ENCODE measurements at regions not wholly inside any gene's neighbourhood (a gene's known extent, or its start where the extent isn't known, plus 50 kb on each side); places are given as distances from the start of the nearest gene placed in this dataset.

- no peak for TF ChIP-seq CTCF (IDR thresholded peaks at IDR 0.05; ENCODE audit: unreplicated experiment)
- H3K27me3 Mint-ChIP-seq (ENCODE audit: low read depth), result peaks cover 32% of the 10 kb centered on the region
- H3K36me3 Mint-ChIP-seq, result no peaks in the 10 kb centered on the region
- no peaks in the 10 kb centered on the region for H3K9me3 Mint-ChIP-seq
- no peaks in the 10 kb centered on the region for H3K4me1 Mint-ChIP-seq
- no peak overlapping the region for H3K4me3 Mint-ChIP-seq
- DNase-seq (ENCODE audit: low spot score in 2 of 2, unreplicated experiment in 2 of 2), result no peak
- no peak overlapping the region for H3K27ac Mint-ChIP-seq
Measured at GRCh38 chr6:40930555-40930954, 108.5 kb downstream of the UNC5CL start.

GRCh38 chr6:40930045-40930444 is 109.0 kb downstream of the UNC5CL start:
- H3K27ac Mint-ChIP-seq, result no peak overlapping the region
- no peaks in the 10 kb centered on the region for H3K4me1 Mint-ChIP-seq
- H3K27me3 Mint-ChIP-seq (ENCODE audit: low read depth), result peaks cover 32% of the 10 kb centered on the region
- no peak for TF ChIP-seq CTCF (IDR thresholded peaks at IDR 0.05; ENCODE audit: unreplicated experiment)
- H3K4me3 Mint-ChIP-seq, result no peak overlapping the region
- no peaks in the 10 kb centered on the region for H3K9me3 Mint-ChIP-seq
- no peaks in the 10 kb centered on the region for H3K36me3 Mint-ChIP-seq
- no peak for DNase-seq (ENCODE audit: low spot score in 2 of 2, unreplicated experiment in 2 of 2)

- no peaks in the 10 kb centered on the region for H3K36me3 Mint-ChIP-seq
- no peak for DNase-seq (ENCODE audit: low spot score in 2 of 2, unreplicated experiment in 2 of 2)
- H3K4me1 Mint-ChIP-seq, result no peaks in the 10 kb centered on the region
- no peaks in the 10 kb centered on the region for H3K9me3 Mint-ChIP-seq
- no peak overlapping the region for H3K4me3 Mint-ChIP-seq
- TF ChIP-seq CTCF (IDR thresholded peaks at IDR 0.05; ENCODE audit: unreplicated experiment), result no peak
- H3K27me3 Mint-ChIP-seq (ENCODE audit: low read depth), result peaks cover 30% of the 10 kb centered on the region
- H3K27ac Mint-ChIP-seq, result no peak overlapping the region
Measured at GRCh38 chr6:40929176-40929575, 109.8 kb downstream of the UNC5CL start.

- Mint-ChIP-seq H3K36me3 (no peaks in the 10 kb centered on the region), H3K9me3 (no peaks in the 10 kb centered on the region), H3K27ac (no peak overlapping the region), H3K4me3 (no peak overlapping the region), H3K4me1 (no peaks in the 10 kb centered on the region), H3K27me3 (ENCODE audit: low read depth) (peaks cover 30% of the 10 kb centered on the region)
- TF ChIP-seq CTCF (IDR thresholded peaks at IDR 0.05; ENCODE audit: unreplicated experiment), result no peak
- DNase-seq (ENCODE audit: low spot score in 2 of 2, unreplicated experiment in 2 of 2), result no peak
Measured at GRCh38 chr6:40928763-40929162, 110.3 kb downstream of the UNC5CL start.

DNA sequence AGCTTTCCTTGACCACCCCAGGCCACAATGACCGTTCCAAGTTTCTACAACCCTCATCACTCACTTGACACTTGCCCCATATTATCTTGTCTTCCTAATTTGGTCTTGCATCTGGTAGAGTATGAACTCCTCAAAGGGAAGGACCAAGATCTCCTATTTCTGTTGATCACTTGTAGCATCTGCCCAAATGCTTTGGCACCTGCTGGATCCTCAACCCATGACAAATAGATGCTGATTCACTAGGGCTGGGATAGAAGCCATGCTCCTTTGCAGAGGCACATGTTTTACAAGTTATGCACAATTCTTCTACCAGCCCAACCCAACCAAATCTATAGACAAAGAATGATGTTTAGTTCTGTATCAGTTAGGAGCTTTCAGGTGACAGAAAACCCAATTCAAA is 110.7 kb downstream of the UNC5CL start:
- DNase-seq (ENCODE audit: low spot score in 2 of 2, unreplicated experiment in 2 of 2), result no peak
- Mint-ChIP-seq H3K9me3 (no peaks in the 10 kb centered on the region), H3K27me3 (ENCODE audit: low read depth) (peaks cover 30% of the 10 kb centered on the region), H3K36me3 (no peaks in the 10 kb centered on the region), H3K27ac (no peak overlapping the region), H3K4me1 (no peaks in the 10 kb centered on the region), H3K4me3 (no peak overlapping the region)
- TF ChIP-seq CTCF (IDR thresholded peaks at IDR 0.05; ENCODE audit: unreplicated experiment), result no peak

DNA sequence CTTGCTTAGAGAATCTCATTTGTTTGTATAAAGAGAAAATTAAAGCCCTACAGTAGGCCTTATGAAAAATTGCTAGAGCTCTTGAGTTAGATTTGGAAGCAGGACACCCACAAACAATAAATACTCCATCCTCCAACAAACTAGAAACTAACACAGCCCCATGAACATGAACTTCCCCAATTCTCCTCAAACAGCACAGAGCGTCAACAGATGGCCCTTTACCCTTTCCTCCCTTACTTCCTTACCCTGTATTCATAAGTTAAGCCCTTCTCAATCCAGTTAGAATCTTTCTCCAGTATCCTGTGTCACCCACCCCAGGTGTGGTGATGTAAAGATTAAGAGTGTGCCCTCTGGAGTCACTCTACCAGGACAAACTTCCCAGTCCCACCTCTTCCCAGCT is 113.7 kb downstream of the UNC5CL start:
- no peaks in the 10 kb centered on the region for H3K36me3 Mint-ChIP-seq
- DNase-seq (ENCODE audit: low spot score in 2 of 2, unreplicated experiment in 2 of 2), result no peak
- no peaks in the 10 kb centered on the region for H3K4me1 Mint-ChIP-seq
- H3K4me3 Mint-ChIP-seq, result no peak overlapping the region
- peaks cover 54% of the 10 kb centered on the region for H3K27me3 Mint-ChIP-seq (ENCODE audit: low read depth)
- TF ChIP-seq CTCF (IDR thresholded peaks at IDR 0.05; ENCODE audit: unreplicated experiment), result no peak
- no peaks in the 10 kb centered on the region for H3K9me3 Mint-ChIP-seq
- H3K27ac Mint-ChIP-seq, result no peak overlapping the region
